ENCODE measurements at regions not wholly inside any gene's neighbourhood (a gene's known extent, or its start where the extent isn't known, plus 50 kb on each side); places are given as distances from the start of the nearest gene placed in this dataset.

DNA sequence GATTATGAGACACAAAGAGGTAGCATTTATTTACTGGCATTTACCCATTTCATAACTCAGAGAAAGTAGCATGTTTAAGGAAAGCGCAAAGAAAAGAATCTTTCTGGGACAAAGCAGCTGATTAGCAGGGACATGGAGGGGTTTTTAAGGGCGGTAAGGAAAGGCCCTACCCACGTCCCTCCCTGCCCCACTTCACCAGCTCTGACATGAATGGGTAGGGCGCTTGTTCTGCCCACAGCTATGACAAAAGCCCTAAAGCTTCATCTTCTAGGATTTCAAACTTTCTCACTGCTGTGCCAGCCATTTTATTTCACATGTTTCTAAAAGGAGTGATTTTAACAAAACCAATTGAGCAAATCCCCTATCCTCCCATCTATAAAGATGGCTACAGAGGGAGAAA, 406.9 kb upstream of the KLF6 start:
- TF ChIP-seq, protein P1, sequence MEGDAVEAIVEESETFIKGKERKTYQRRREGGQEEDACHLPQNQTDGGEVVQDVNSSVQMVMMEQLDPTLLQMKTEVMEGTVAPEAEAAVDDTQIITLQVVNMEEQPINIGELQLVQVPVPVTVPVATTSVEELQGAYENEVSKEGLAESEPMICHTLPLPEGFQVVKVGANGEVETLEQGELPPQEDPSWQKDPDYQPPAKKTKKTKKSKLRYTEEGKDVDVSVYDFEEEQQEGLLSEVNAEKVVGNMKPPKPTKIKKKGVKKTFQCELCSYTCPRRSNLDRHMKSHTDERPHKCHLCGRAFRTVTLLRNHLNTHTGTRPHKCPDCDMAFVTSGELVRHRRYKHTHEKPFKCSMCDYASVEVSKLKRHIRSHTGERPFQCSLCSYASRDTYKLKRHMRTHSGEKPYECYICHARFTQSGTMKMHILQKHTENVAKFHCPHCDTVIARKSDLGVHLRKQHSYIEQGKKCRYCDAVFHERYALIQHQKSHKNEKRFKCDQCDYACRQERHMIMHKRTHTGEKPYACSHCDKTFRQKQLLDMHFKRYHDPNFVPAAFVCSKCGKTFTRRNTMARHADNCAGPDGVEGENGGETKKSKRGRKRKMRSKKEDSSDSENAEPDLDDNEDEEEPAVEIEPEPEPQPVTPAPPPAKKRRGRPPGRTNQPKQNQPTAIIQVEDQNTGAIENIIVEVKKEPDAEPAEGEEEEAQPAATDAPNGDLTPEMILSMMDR (IDR thresholded peaks at IDR 0.05): no peak
- no peak for TF ChIP-seq EZH2 (IDR thresholded peaks at IDR 0.05; ENCODE audit: borderline replicate concordance, insufficient read depth, low read depth, low read length, poor library complexity, severe bottlenecking)

Data from B cell (primary cell).